HepG2 (cell line): ENCODE measurements at regions not wholly inside any gene's neighbourhood (a gene's known extent, or its start where the extent isn't known, plus 50 kb on each side); places are given as distances from the start of the nearest gene placed in this dataset.

Experiments
- ATAC-seq: fragments of 200-7000 bp; cut with Tn5 transposase; 3 replicates; pipeline ENCODE4 v1.9.1; 2020; ENCODE audit warnings: mild to moderate bottlenecking, moderate library complexity
- BruUV-seq: library from RNA; stranded (reverse); fragments of 400-500 nt; replicated peaks from 2 replicates; lab custom pipeline; 2021; lab: Mats Ljungman, UMichigan
- CTCF ChIA-PET: fragments of 300-600 bp; formaldehyde crosslinking; extraction: SDS; loops from one replicate; lab custom pipeline; 2021; ENCODE audit warnings: low total read pairs, inconsistent platforms, low intra/inter-chr PET ratio; lab: Yijun Ruan, JAX
- POLR2A ChIA-PET: fragments of 350-600 bp; sonication (Branson Sonifier 250); formaldehyde crosslinking; loops from one replicate; lab custom pipeline; 2020; ENCODE audit warnings: antibody characterized with exemption, inconsistent platforms; lab: Yijun Ruan, JAX
- DNase-seq: peaks from one replicate; pipeline ENCODE4 v3.0.0-alpha.2; 2015; ENCODE audit warnings: low spot score
- FAIRE-seq: peaks from 3 replicates; lab custom pipeline; 2011; peaks lifted over from hg19 to GRCh38; lab: Jason Lieb, UNC
- H2AFZ ChIP-seq: one replicate; pipeline ENCODE4 v1.6.1; 2011; ENCODE audit warnings: low read length, inconsistent platforms
- H3K27ac ChIP-seq: fragments of 300-600 bp; 3 replicates; pipeline ENCODE4 v1.8.0; 2011; ENCODE audit warnings: mixed run types, mild to moderate bottlenecking, mixed read lengths, low read length, inconsistent platforms; ENCODE audit not compliant: insufficient read depth; ENCODE audit errors: extremely low read length
- H3K27me3 ChIP-seq, 2 experiments: fragments of 200-600 bp in 1 of 2; 2 replicates in 1 of 2; 3 replicates in 1 of 2; pipeline versions ENCODE4 v1.6.0 to v1.8.0; 2011; ENCODE audit warnings: low read length in 2 of 2, mild to moderate bottlenecking in 2 of 2, moderate library complexity in 2 of 2, inconsistent platforms in 1 of 2; ENCODE audit not compliant: insufficient read depth in 2 of 2, control insufficient read depth in 1 of 2
- H3K36me3 ChIP-seq, 2 experiments: fragments of 200-600 bp in 1 of 2; replicated peaks in 1 of 2; 2 replicates in 1 of 2; 3 replicates in 1 of 2; pipeline versions ENCODE4 v1.5.1 to v1.8.0; 2011; ENCODE audit warnings: low read length in 2 of 2, inconsistent platforms in 1 of 2; ENCODE audit not compliant: insufficient read depth in 2 of 2, control insufficient read depth in 1 of 2
- H3K4me1 ChIP-seq: 2 replicates; pipeline ENCODE4 v1.5.1; 2012; ENCODE audit warnings: low read length, inconsistent platforms; ENCODE audit not compliant: insufficient read depth
- H3K4me2 ChIP-seq: 2 replicates; pipeline ENCODE4 v1.6.0; 2011; ENCODE audit warnings: low read depth, low read length, inconsistent platforms
- H3K4me3 ChIP-seq, 3 experiments: fragments of 200-600 bp in 1 of 3; sonication (generic), shearing (Covaris generic) in 1 of 3; replicated peaks in 1 of 3; 2 replicates each; pipeline ENCODE4 v1.5.1; 2011 to 2016; ENCODE audit warnings: low read length in 3 of 3, inconsistent platforms in 2 of 3, low read depth in 2 of 3, mild to moderate bottlenecking in 2 of 3, control low read depth in 1 of 3, mixed read lengths in 1 of 3; ENCODE audit not compliant: insufficient read depth in 1 of 3
- H3K79me2 ChIP-seq: one replicate; pipeline ENCODE4 v1.6.1; 2011; ENCODE audit warnings: low read length, inconsistent platforms; ENCODE audit not compliant: insufficient read depth
- H3K9ac ChIP-seq: 2 replicates; pipeline ENCODE4 v1.6.0; 2011; ENCODE audit warnings: mild to moderate bottlenecking, low read depth, low read length, inconsistent platforms; ENCODE audit not compliant: insufficient read depth
- H3K9me3 ChIP-seq: 2 replicates; pipeline ENCODE4 v1.5.1; 2012; ENCODE audit warnings: mild to moderate bottlenecking, low read length
- H4K20me1 ChIP-seq: 2 replicates; pipeline ENCODE4 v1.6.0; 2011; ENCODE audit warnings: inconsistent platforms, mild to moderate bottlenecking, low read length, moderate library complexity; ENCODE audit not compliant: insufficient read depth
- ARNTL ChIP-seq: sonication (generic); formaldehyde crosslinking; IDR thresholded peaks from 2 replicates; pipeline ENCODE4 v1.4.0; 2020; ENCODE audit warnings: mild to moderate bottlenecking, missing genetic modification reagents
- EEA1 ChIP-seq: sonication (generic); formaldehyde crosslinking; IDR thresholded peaks from 2 replicates; pipeline ENCODE4 v1.5.1; 2020; ENCODE audit warnings: mild to moderate bottlenecking, missing genetic modification reagents, borderline replicate concordance
- EED ChIP-seq: sonication (generic); formaldehyde crosslinking; IDR thresholded peaks from 2 replicates; pipeline ENCODE4 v1.5.0; 2020; ENCODE audit warnings: mild to moderate bottlenecking, missing genetic modification reagents
- HNRNPK ChIP-seq: fragments of 200-400 bp; formaldehyde crosslinking; IDR thresholded peaks from 2 replicates; pipeline ENCODE4 v1.6.1; 2018; ENCODE audit warnings: low read length, low read depth, moderate library complexity, mild to moderate bottlenecking; ENCODE audit not compliant: poor library complexity, severe bottlenecking
- NFYB ChIP-seq: sonication (generic); formaldehyde crosslinking; IDR thresholded peaks from 2 replicates; pipeline ENCODE4 v1.4.0; 2020; ENCODE audit warnings: missing genetic modification reagents
- PHF20 ChIP-seq: sonication (generic); formaldehyde crosslinking; IDR thresholded peaks from 2 replicates; pipeline ENCODE4 v1.5.0; 2020; ENCODE audit warnings: mild to moderate bottlenecking, missing genetic modification reagents
- RARA ChIP-seq: IDR thresholded peaks from 2 replicates; pipeline ENCODE4 v1.6.1; 2016; ENCODE audit warnings: missing genetic modification reagents, missing compliant biosample characterization
- RBM39 ChIP-seq: fragments of 200-400 bp; formaldehyde crosslinking; IDR thresholded peaks from one replicate; pipeline ENCODE4 v1.6.1; 2018; ENCODE audit warnings: antibody characterized with exemption, mild to moderate bottlenecking, low read depth, low read length; ENCODE audit not compliant: poor library complexity, severe bottlenecking
- SMC3 ChIP-seq: IDR thresholded peaks from 2 replicates; pipeline ENCODE4 v1.6.1; 2011; ENCODE audit warnings: low read length, improper control_type of control experiment
- SUZ12 ChIP-seq: fragments of 150-350 bp; IDR thresholded peaks from 2 replicates; pipeline ENCODE4 v1.6.1; 2014; ENCODE audit warnings: low read depth, low read length
- ZNF335 ChIP-seq: sonication (generic); formaldehyde crosslinking; IDR thresholded peaks from 2 replicates; pipeline ENCODE4 v1.4.0; 2020; ENCODE audit warnings: missing genetic modification reagents
- ZNF564 ChIP-seq: sonication (generic); formaldehyde crosslinking; IDR thresholded peaks from 2 replicates; pipeline ENCODE4 v1.8.1; 2023; ENCODE audit warnings: mild to moderate bottlenecking, missing genetic modification reagents
- ZNF746 ChIP-seq: sonication (generic); formaldehyde crosslinking; IDR thresholded peaks from 2 replicates; pipeline ENCODE4 v1.8.0; 2022; ENCODE audit warnings: mild to moderate bottlenecking, missing genetic modification reagents
- ZNF790 ChIP-seq: sonication (generic); formaldehyde crosslinking; IDR thresholded peaks from 2 replicates; pipeline ENCODE4 v1.8.0; 2022; ENCODE audit warnings: missing genetic modification reagents, mild to moderate bottlenecking, borderline replicate concordance
- WGBS: methylation state at CpG from one replicate; pipeline ENCODE4 v1.1.6; 2017; ENCODE audit warnings: low lambda C conversion rate; 5-methylcytosine and 5-hydroxymethylcytosine counted together
- in situ Hi-C: cut with HindIII; loops from 2 replicates; pipeline ENCODE4 v1.10.0; 2017; ENCODE audit warnings: low pct_unique_long_range_greater_than_20kb; ENCODE audit not compliant: extremely low pct_ligation_motif_present
- intact Hi-C: fragments of 100-400 bp; cut with micrococcal nuclease; formaldehyde crosslinking; loops from one replicate; pipeline ENCODE4 v1.10.0; 2022; ENCODE audit not compliant: unreplicated experiment
- TF ChIP-seq, protein P1 (sequence below): IDR thresholded peaks from 2 replicates; pipeline ENCODE4 v1.6.1; 2016; ENCODE audit warnings: low read depth, missing genetic modification reagents, missing compliant biosample characterization
- TF ChIP-seq, protein P2 (sequence below): sonication (generic); formaldehyde crosslinking; IDR thresholded peaks from 2 replicates; pipeline ENCODE4 v1.4.0; 2020; ENCODE audit warnings: missing genetic modification reagents

DNA sequence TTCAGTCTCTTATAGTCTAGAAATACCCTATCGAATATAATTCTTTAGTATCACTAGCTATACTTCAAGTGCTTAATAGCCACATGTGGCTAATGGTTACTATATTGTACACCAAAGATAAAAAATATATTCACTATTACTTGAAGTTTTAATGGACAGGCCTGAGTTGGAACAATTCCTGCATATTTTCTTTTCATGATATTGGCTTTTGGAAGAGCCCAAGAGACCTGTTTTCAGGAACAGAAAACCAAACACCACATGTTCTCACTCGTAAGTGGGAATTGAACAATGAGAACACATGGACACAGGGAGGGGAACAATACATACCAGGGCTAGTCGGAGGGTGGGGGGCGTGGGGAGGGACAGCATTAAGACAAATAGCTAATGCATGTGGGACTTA lies 334.4 kb upstream of the TRIB2 start:
- Histone ChIP-seq H3K4me2 (no peak overlapping the region), H3K36me3 (no peaks in the 10 kb centered on the region), H3K4me3 (no peak overlapping the region), H3K9ac (no peak overlapping the region), H3K4me1 (no peaks in the 10 kb centered on the region), H3K27ac (no peak overlapping the region), H3K9me3 (no peaks in the 10 kb centered on the region), H2AFZ (no peak overlapping the region)
- no TSS peak for BruUV-seq
- ATAC-seq (no peak), FAIRE-seq (no peak), DNase-seq (no peak)
- POLR2A ChIA-PET: no interaction called here
- WGBS: 2% methylated on average over 4 of the region's 4 CpGs
- CTCF ChIA-PET: no interaction called here
- TF ChIP-seq EED (CRISPR knock-in tag) (no peak), ZNF790 (CRISPR knock-in tag) (no peak), ARNTL (CRISPR knock-in tag) (no peak), SMC3 (no peak), NFYB (CRISPR knock-in tag) (no peak), ZNF335 (no peak), EEA1 (CRISPR knock-in tag) (no peak), ZNF564 (no peak), RBM39 (no peak), PHF20 (CRISPR knock-in tag) (no peak), ZNF746 (no peak), SUZ12 (no peak), RARA (CRISPR knock-in tag) (no peak), HNRNPK (no peak)
- TF ChIP-seq, protein P1, sequence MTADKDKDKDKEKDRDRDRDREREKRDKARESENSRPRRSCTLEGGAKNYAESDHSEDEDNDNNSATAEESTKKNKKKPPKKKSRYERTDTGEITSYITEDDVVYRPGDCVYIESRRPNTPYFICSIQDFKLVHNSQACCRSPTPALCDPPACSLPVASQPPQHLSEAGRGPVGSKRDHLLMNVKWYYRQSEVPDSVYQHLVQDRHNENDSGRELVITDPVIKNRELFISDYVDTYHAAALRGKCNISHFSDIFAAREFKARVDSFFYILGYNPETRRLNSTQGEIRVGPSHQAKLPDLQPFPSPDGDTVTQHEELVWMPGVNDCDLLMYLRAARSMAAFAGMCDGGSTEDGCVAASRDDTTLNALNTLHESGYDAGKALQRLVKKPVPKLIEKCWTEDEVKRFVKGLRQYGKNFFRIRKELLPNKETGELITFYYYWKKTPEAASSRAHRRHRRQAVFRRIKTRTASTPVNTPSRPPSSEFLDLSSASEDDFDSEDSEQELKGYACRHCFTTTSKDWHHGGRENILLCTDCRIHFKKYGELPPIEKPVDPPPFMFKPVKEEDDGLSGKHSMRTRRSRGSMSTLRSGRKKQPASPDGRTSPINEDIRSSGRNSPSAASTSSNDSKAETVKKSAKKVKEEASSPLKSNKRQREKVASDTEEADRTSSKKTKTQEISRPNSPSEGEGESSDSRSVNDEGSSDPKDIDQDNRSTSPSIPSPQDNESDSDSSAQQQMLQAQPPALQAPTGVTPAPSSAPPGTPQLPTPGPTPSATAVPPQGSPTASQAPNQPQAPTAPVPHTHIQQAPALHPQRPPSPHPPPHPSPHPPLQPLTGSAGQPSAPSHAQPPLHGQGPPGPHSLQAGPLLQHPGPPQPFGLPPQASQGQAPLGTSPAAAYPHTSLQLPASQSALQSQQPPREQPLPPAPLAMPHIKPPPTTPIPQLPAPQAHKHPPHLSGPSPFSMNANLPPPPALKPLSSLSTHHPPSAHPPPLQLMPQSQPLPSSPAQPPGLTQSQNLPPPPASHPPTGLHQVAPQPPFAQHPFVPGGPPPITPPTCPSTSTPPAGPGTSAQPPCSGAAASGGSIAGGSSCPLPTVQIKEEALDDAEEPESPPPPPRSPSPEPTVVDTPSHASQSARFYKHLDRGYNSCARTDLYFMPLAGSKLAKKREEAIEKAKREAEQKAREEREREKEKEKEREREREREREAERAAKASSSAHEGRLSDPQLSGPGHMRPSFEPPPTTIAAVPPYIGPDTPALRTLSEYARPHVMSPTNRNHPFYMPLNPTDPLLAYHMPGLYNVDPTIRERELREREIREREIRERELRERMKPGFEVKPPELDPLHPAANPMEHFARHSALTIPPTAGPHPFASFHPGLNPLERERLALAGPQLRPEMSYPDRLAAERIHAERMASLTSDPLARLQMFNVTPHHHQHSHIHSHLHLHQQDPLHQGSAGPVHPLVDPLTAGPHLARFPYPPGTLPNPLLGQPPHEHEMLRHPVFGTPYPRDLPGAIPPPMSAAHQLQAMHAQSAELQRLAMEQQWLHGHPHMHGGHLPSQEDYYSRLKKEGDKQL (CRISPR knock-in tag): no peak
- TF ChIP-seq, protein P2, sequence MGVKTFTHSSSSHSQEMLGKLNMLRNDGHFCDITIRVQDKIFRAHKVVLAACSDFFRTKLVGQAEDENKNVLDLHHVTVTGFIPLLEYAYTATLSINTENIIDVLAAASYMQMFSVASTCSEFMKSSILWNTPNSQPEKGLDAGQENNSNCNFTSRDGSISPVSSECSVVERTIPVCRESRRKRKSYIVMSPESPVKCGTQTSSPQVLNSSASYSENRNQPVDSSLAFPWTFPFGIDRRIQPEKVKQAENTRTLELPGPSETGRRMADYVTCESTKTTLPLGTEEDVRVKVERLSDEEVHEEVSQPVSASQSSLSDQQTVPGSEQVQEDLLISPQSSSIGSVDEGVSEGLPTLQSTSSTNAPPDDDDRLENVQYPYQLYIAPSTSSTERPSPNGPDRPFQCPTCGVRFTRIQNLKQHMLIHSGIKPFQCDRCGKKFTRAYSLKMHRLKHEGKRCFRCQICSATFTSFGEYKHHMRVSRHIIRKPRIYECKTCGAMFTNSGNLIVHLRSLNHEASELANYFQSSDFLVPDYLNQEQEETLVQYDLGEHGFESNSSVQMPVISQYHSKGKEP (CRISPR knock-in tag): no peak
- TF ChIP-seq, all 625 proteins: peak for 0
- H3K79me2 ChIP-seq: no peaks in the 10 kb centered on the region
- in situ Hi-C loops (no loop called here), intact Hi-C loops (no loop called here)
- H4K20me1 ChIP-seq: no peaks in the 10 kb centered on the region
- no peaks in the 10 kb centered on the region for H3K27me3 ChIP-seq
